ENCODE measurements at regions not wholly inside any gene's neighbourhood (a gene's known extent, or its start where the extent isn't known, plus 50 kb on each side); places are given as distances from the start of the nearest gene placed in this dataset.
"Not testable (repeated sequence)": the region's sequence is repeated elsewhere in the genome, so short reads cannot be mapped to it uniquely, and the experiment has no call there.

GRCh38 chr10:34058845-34059614 is 724.6 kb upstream of the NRP1 start:
- Mint-ChIP-seq H3K27me3 (no peaks in the 10 kb centered on the region), H3K9me3 (peaks cover 4 to 13% (median 12%) of the 10 kb centered on the region in 3 donors), H3K36me3 (no peaks in the 10 kb centered on the region), H3K27ac (no peak overlapping the region), H3K4me3 (no peak overlapping the region), H3K4me1 (no peaks in the 10 kb centered on the region)

GRCh38 chr10:34055410-34055985 is 721.0 kb upstream of the NRP1 start:
- H3K4me1 Mint-ChIP-seq, H3K36me3 Mint-ChIP-seq, H3K27ac Mint-ChIP-seq, H3K4me3 Mint-ChIP-seq, H3K27me3 Mint-ChIP-seq: not testable (repeated sequence)
- H3K9me3 Mint-ChIP-seq, result peaks cover 6 to 14% (median 7%) of the 10 kb centered on the region in 3 donors

GRCh38 chr10:34049887-34050286 is 715.4 kb upstream of the NRP1 start:
- H3K27me3 Mint-ChIP-seq, result no peaks in the 10 kb centered on the region

GRCh38 chr10:34049469-34049868 is 715.0 kb upstream of the NRP1 start:
- Mint-ChIP-seq H3K4me3 (no peak overlapping the region), H3K27ac (no peak overlapping the region), H3K36me3 (peaks cover 1% of the 10 kb centered on the region), H3K27me3 (no peaks in the 10 kb centered on the region), H3K4me1 (peaks cover 0 to 2% (median 0%) of the 10 kb centered on the region in 3 donors), H3K9me3 (peaks cover 7 to 14% (median 10%) of the 10 kb centered on the region in 3 donors)

More at GRCh38 chr10:34049887-34050286, 715.4 kb upstream of the NRP1 start:
- H3K4me1 Mint-ChIP-seq, result peaks cover 0 to 2% (median 0%) of the 10 kb centered on the region in 3 donors
- H3K4me3 Mint-ChIP-seq, result no peak overlapping the region
- no peak overlapping the region for H3K27ac Mint-ChIP-seq
- peaks cover 1% of the 10 kb centered on the region for H3K36me3 Mint-ChIP-seq
- H3K9me3 Mint-ChIP-seq, result peaks cover 7 to 14% (median 10%) of the 10 kb centered on the region in 3 donors

- peaks cover 1 to 11% (median 7%) of the 10 kb centered on the region in 3 donors for H3K9me3 Mint-ChIP-seq
- peaks cover 0 to 2% (median 0%) of the 10 kb centered on the region in 3 donors for H3K4me1 Mint-ChIP-seq
- no peaks in the 10 kb centered on the region for H3K27me3 Mint-ChIP-seq
- no peak overlapping the region for H3K27ac Mint-ChIP-seq
- H3K4me3 Mint-ChIP-seq, result no peak overlapping the region
- H3K36me3 Mint-ChIP-seq, result peaks cover 1% of the 10 kb centered on the region
Measured at GRCh38 chr10:34047389-34047788, 712.9 kb upstream of the NRP1 start.

GRCh38 chr10:34046506-34047034 is 712.1 kb upstream of the NRP1 start:
- Mint-ChIP-seq H3K27ac (no peak overlapping the region), H3K9me3 (peaks cover 0 to 8% (median 7%) of the 10 kb centered on the region in 3 donors), H3K36me3 (peaks cover 1% of the 10 kb centered on the region), H3K4me1 (peaks cover 0 to 2% (median 0%) of the 10 kb centered on the region in 3 donors), H3K4me3 (no peak overlapping the region), H3K27me3 (no peaks in the 10 kb centered on the region)

GRCh38 chr10:34045571-34046190 is 711.2 kb upstream of the NRP1 start:
- peaks cover under 1 to 4% (median 1%) of the 10 kb centered on the region in 3 donors for H3K9me3 Mint-ChIP-seq
- no peak overlapping the region for H3K4me3 Mint-ChIP-seq
- no peaks in the 10 kb centered on the region for H3K4me1 Mint-ChIP-seq
- no peaks in the 10 kb centered on the region for H3K36me3 Mint-ChIP-seq
- no peak overlapping the region for H3K27ac Mint-ChIP-seq
- no peaks in the 10 kb centered on the region for H3K27me3 Mint-ChIP-seq

- Mint-ChIP-seq H3K4me3 (peak overlapping the region in 1 of 4 donors; percentile 23), H3K4me1 (no peaks in the 10 kb centered on the region), H3K36me3 (no peaks in the 10 kb centered on the region), H3K27me3 (no peaks in the 10 kb centered on the region), H3K27ac (no peak overlapping the region), H3K9me3 (peaks cover 0 to 3% (median 3%) of the 10 kb centered on the region in 3 donors)
Measured at GRCh38 chr10:34041871-34042270, 707.4 kb upstream of the NRP1 start.

GRCh38 chr10:34037499-34037898 is 703.0 kb upstream of the NRP1 start:
- Mint-ChIP-seq H3K4me3 (no peak overlapping the region), H3K9me3 (peaks cover 4 to 6% (median 5%) of the 10 kb centered on the region in 3 donors), H3K4me1 (peaks cover 0 to 1% (median 0%) of the 10 kb centered on the region in 3 donors), H3K27me3 (no peaks in the 10 kb centered on the region), H3K27ac (no peak overlapping the region), H3K36me3 (no peaks in the 10 kb centered on the region)

- H3K27ac Mint-ChIP-seq, H3K4me3 Mint-ChIP-seq, H3K36me3 Mint-ChIP-seq, H3K9me3 Mint-ChIP-seq, H3K4me1 Mint-ChIP-seq, H3K27me3 Mint-ChIP-seq: not testable (repeated sequence)
Measured at GRCh38 chr10:34035241-34035790, 700.8 kb upstream of the NRP1 start.

GRCh38 chr10:34033078-34033477 is 698.6 kb upstream of the NRP1 start:
- Mint-ChIP-seq H3K36me3 (no peaks in the 10 kb centered on the region), H3K4me3 (no peak overlapping the region), H3K27me3 (no peaks in the 10 kb centered on the region), H3K4me1 (peaks cover 0 to 1% (median 0%) of the 10 kb centered on the region in 3 donors), H3K27ac (no peak overlapping the region), H3K9me3 (peaks cover 3 to 5% (median 4%) of the 10 kb centered on the region in 3 donors)

GRCh38 chr10:34032564-34032963 is 698.1 kb upstream of the NRP1 start:
- H3K9me3 Mint-ChIP-seq, result peaks cover 3 to 5% (median 4%) of the 10 kb centered on the region in 3 donors
- no peaks in the 10 kb centered on the region for H3K27me3 Mint-ChIP-seq
- no peaks in the 10 kb centered on the region for H3K36me3 Mint-ChIP-seq
- H3K27ac Mint-ChIP-seq, result no peak overlapping the region
- H3K4me3 Mint-ChIP-seq, result no peak overlapping the region
- peaks cover 0 to 1% (median 0%) of the 10 kb centered on the region in 3 donors for H3K4me1 Mint-ChIP-seq

GRCh38 chr10:34031400-34031799 is 696.9 kb upstream of the NRP1 start:
- Mint-ChIP-seq H3K36me3 (no peaks in the 10 kb centered on the region), H3K27ac (no peak overlapping the region), H3K27me3 (no peaks in the 10 kb centered on the region), H3K4me3 (no peak overlapping the region), H3K4me1 (peaks cover 0 to 1% (median 0%) of the 10 kb centered on the region in 3 donors), H3K9me3 (peaks cover 3 to 5% (median 3%) of the 10 kb centered on the region in 3 donors)

- H3K36me3 Mint-ChIP-seq, result no peaks in the 10 kb centered on the region
- peaks cover 1 to 5% (median 5%) of the 10 kb centered on the region in 3 donors for H3K9me3 Mint-ChIP-seq
- H3K27ac Mint-ChIP-seq, result no peak overlapping the region
- H3K4me1 Mint-ChIP-seq, result peaks cover 0 to 1% (median 0%) of the 10 kb centered on the region in 3 donors
- H3K4me3 Mint-ChIP-seq, result no peak overlapping the region
- no peaks in the 10 kb centered on the region for H3K27me3 Mint-ChIP-seq
Measured at GRCh38 chr10:34029455-34029854, 695.0 kb upstream of the NRP1 start.

- H3K36me3 Mint-ChIP-seq, result no peaks in the 10 kb centered on the region
- H3K27me3 Mint-ChIP-seq, result no peaks in the 10 kb centered on the region
- H3K4me3 Mint-ChIP-seq, result no peak overlapping the region
- H3K27ac Mint-ChIP-seq, result no peak overlapping the region
- H3K4me1 Mint-ChIP-seq, result peaks cover 0 to 1% (median 0%) of the 10 kb centered on the region in 3 donors
- H3K9me3 Mint-ChIP-seq, result peaks cover 1 to 5% (median 5%) of the 10 kb centered on the region in 3 donors
Measured at GRCh38 chr10:34028936-34029335, 694.5 kb upstream of the NRP1 start.
